ENCODE measurements at regions not wholly inside any gene's neighbourhood (a gene's known extent, or its start where the extent isn't known, plus 50 kb on each side); places are given as distances from the start of the nearest gene placed in this dataset.

DNA sequence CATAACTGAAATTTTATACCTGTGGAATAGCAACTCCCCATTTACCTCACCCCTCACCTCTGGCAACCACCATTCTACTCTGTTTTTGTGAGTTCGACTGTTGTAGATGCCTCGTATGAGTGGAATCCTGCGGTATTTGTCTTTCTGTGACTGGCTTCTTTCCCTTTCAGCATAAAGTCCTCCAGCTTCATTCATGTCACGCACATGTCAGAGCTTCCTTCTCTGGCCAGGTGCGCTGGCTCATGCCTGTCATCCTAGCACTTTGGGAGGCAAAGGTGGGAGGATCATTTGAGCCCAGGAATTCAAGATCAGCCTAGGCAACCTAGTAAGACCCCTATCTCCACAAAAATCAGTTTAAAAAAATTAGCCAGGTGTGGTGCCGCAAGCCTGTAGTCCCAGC is 278.4 kb downstream of the PARN start:
- intact Hi-C loops (cut with DNase I): no loop called here
- no peaks in the 10 kb centered on the region for H3K4me1 ChIP-seq

DNA sequence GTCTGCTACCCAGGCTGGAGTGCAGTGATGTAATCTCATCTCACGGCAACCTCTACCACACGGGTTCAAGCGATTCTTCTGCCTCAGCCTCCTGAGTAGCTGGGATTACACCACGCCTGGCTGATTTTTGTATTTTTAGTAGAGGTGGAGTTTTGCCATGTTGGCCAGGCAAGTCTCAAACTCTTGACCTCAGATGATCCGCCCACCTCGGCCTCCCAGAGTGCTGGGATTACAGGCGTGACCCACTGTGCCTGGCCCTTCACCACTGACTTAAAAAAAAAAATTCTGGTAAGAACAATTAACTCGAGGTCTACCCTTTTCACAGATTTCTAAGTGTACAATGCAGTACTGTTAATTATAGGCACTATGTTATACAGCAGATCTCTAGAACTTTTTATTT is 279.4 kb downstream of the PARN start:
- Histone ChIP-seq H3K9me3 (no peaks in the 10 kb centered on the region), H3K27ac (no peak overlapping the region), H3K4me1 (no peaks in the 10 kb centered on the region), H3K36me3 (no peaks in the 10 kb centered on the region), H3K4me3 (no peak overlapping the region), H3K27me3 (no peaks in the 10 kb centered on the region)
- DNase-seq (ENCODE audit: low spot score in 2 of 2): no peak
- TF ChIP-seq, protein P1, sequence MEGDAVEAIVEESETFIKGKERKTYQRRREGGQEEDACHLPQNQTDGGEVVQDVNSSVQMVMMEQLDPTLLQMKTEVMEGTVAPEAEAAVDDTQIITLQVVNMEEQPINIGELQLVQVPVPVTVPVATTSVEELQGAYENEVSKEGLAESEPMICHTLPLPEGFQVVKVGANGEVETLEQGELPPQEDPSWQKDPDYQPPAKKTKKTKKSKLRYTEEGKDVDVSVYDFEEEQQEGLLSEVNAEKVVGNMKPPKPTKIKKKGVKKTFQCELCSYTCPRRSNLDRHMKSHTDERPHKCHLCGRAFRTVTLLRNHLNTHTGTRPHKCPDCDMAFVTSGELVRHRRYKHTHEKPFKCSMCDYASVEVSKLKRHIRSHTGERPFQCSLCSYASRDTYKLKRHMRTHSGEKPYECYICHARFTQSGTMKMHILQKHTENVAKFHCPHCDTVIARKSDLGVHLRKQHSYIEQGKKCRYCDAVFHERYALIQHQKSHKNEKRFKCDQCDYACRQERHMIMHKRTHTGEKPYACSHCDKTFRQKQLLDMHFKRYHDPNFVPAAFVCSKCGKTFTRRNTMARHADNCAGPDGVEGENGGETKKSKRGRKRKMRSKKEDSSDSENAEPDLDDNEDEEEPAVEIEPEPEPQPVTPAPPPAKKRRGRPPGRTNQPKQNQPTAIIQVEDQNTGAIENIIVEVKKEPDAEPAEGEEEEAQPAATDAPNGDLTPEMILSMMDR (IDR thresholded peaks at IDR 0.05): no peak
- intact Hi-C loops (cut with DNase I): no loop called here

More for the DNA sequence above, 278.4 kb downstream of the PARN start:
- Histone ChIP-seq H3K9me3 (no peaks in the 10 kb centered on the region), H3K27ac (no peak overlapping the region), H3K4me3 (no peak overlapping the region), H3K27me3 (no peaks in the 10 kb centered on the region), H3K36me3 (no peaks in the 10 kb centered on the region)
- no peak for DNase-seq (ENCODE audit: low spot score in 2 of 2)
- TF ChIP-seq, protein P1 (IDR thresholded peaks at IDR 0.05): no peak

DNA sequence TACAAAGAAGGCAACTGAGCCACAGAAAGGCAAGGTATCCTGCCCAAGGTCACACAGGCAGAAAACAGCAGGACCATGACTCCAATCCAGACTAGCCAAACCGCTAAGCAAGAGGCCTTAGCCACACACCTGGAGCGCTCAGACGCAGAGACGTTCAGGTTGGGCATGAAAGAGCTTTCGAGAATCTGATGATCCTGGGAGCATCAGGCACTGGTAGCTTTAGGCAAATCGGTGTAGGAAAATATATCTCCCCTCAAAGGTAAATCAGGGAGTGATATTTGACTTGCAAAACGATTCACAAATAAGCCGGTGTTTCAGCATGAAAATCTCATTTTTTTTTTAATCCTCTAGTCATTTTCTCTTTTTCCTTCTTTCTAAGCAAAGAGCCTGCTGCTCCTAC is 279.0 kb downstream of the MRTFB start:
- intact Hi-C loops (cut with DNase I): no loop called here
- TF ChIP-seq, protein P1 (IDR thresholded peaks at IDR 0.05): no peak
- H3K4me1 ChIP-seq: no peaks in the 10 kb centered on the region
- H3K9me3 ChIP-seq: no peaks in the 10 kb centered on the region
- no peaks in the 10 kb centered on the region for H3K27me3 ChIP-seq
- no peak overlapping the region for H3K4me3 ChIP-seq
- DNase-seq (ENCODE audit: low spot score in 2 of 2): no peak
- no peaks in the 10 kb centered on the region for H3K36me3 ChIP-seq
- H3K27ac ChIP-seq: no peak overlapping the region

DNA sequence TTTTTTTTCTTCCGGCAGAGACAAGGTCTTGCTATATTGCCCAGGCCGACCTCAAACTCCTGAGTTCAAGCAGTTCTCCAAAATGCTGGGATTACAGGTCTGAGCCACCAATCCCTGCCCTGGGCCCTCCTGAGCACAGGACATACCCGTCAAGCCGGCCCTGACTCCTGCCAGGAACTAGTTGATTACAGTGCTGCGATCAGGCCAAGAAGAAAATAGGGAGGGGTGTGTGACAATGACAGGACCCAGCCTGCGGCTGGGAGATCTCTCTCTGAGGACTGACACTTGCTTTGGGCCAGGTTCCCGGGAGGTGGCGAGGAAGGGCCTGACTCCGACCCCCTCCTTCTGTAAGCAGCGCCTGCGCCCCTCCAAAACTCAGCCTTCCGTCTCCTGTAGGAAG is 276.6 kb downstream of the MRTFB start:
- Histone ChIP-seq H3K27ac (no peak overlapping the region), H3K27me3 (no peaks in the 10 kb centered on the region), H3K4me1 (no peaks in the 10 kb centered on the region), H3K4me3 (no peak overlapping the region), H3K36me3 (no peaks in the 10 kb centered on the region), H3K9me3 (no peaks in the 10 kb centered on the region)
- intact Hi-C loops (cut with DNase I): no loop called here
- DNase-seq (ENCODE audit: low spot score in 2 of 2): no peak
- TF ChIP-seq, protein P1 (IDR thresholded peaks at IDR 0.05): no peak

DNA sequence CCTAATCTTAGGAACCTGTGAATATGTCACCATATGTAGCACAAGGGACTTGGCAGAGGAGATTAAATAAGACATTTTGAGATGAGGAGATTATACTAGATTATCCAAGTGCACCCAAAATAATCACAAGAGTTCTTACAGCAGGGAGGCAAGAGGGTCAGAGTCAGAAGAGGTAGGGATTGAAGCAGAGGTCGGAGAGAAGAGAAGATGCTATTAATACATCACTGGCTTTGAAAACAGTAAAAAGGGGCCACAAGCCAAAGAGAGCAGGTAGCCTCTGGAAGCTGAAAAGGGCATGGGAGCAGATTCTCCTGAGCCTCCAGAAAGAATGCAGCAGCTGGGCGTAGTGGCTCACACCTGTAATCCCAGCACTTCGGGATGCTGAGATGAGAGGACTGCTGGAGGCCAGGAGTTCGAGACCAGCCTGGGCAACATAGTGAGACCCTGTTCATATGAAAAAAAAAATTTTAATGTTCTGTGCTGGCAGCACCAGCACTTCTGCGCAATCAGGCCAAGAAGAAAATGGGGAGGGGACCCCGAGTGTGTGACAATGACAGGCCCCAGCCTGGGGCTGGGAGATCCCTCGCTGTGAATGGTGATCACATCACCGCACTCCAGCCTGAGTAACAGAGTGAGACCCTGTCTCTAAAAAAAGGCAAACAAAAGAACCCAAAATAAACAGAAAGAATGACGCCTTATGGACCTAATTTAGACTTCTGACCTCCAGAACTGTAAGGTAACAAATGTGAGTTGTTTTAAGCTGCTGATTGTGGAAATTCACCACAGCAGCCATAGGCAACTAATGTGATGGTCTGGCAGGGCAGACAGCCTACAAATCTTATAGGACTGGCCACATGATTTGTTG is 275.4 kb downstream of the MRTFB start:
- DNase-seq (ENCODE audit: low spot score in 2 of 2): no peak
- intact Hi-C loops (cut with DNase I): no loop called here
- Histone ChIP-seq H3K36me3 (no peaks in the 10 kb centered on the region), H3K4me3 (no peak overlapping the region), H3K9me3 (no peaks in the 10 kb centered on the region), H3K4me1 (no peaks in the 10 kb centered on the region), H3K27ac (no peak overlapping the region), H3K27me3 (no peaks in the 10 kb centered on the region)
- TF ChIP-seq, protein P1 (IDR thresholded peaks at IDR 0.05): no peak
